H4 (cell line): ENCODE measurements at regions not wholly inside any gene's neighbourhood (a gene's known extent, or its start where the extent isn't known, plus 50 kb on each side); places are given as distances from the start of the nearest gene placed in this dataset.

Experiments used
- DNase-seq: peaks from one replicate; pipeline ENCODE4 v3.0.0-alpha.2; 2015; ENCODE audit warnings: low spot score

DNA sequence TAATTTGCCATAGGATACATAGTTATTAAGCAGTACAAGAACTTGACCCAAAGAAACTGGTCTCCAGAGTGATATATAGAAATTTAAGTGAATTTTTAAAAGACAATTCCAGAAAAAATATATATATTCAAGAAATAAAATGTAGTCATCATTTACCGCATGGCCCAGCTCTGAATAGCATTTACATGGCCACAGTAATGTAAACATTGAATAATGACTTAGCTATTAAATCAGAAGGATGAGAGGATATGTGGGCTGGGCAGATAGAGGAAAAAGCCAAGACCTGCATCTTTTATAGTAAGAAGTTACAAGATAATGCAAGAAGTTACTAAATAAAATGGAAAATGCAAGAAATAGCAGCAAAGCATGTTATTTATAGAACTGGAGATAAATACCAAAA, 405.2 kb upstream of the WWC1 start:
- no peak for DNase-seq

DNA sequence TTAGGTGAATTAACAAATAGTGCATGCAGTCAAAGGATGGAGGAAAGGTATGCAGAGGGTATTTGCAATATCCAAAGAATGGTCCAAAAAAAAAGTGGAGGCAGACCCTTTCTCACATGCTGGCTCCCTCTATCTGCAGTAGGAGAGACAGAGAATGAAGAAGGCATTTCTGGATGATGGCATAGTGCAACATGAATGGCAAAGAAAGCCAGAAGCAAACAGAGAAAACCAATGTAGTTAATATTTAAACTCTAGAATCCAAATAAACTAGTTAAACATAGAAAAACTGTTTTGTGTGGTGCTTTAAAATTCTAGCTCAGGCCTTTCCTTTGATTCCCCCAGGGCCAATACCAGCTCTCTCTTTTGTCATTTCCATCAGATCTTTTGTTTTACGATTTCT, 403.1 kb upstream of the WWC1 start:
- DNase-seq, result no peak

DNA sequence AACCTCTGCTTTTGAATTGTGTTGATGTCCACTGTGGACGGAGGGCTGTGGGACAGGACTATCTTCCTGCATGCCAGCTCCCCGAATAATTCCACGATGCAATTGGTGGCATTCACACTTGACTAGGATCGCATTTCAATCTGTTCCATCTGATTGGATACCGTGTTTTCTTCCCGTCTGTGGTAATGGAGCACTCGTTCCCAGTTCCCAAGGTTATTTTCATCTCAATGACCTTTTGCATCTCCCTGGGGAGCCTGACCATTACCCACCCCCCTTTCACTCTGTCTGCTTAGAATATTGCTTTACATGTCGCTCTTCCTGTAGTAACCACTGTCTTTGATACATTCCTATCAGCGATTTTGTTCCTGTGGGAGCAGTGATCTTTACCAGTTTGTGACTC, 402.2 kb upstream of the WWC1 start:
- no peak for DNase-seq

DNA sequence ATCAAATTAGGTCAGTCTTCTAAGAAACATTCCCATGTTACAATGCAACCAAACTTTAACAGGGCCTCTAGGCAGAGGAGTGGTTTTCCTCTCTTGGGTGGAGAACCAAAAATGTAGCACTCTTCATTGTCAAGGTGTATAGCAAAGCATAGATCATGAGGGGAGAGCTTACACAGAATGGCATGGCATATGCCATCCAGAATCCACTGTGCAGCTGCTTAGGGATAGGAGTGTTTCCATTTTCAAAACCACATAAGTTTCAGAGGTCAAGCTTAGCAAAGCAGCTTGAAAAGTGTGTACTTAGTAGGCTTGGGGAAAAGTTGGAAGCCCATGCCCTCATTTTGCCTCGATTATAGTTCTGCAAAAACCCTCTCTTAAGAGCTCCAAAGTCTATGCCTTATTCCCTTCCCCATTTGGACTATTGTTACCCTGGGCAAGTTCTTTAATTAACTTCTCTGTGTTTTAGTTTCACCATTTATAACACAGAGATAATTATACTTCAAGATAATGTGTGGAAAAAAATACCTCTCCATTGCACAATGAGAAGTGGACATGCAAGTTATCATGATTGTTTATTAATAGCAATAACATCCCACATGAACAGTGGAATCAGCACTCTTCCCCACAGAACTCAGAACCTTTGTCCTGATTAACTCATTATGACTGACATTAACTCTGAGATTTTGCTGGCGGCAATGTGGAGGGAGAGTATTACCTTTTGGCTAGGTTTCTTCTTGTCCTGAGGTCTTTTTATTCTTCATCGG, 398.9 kb upstream of the WWC1 start:
- DNase-seq, result no peak

DNA sequence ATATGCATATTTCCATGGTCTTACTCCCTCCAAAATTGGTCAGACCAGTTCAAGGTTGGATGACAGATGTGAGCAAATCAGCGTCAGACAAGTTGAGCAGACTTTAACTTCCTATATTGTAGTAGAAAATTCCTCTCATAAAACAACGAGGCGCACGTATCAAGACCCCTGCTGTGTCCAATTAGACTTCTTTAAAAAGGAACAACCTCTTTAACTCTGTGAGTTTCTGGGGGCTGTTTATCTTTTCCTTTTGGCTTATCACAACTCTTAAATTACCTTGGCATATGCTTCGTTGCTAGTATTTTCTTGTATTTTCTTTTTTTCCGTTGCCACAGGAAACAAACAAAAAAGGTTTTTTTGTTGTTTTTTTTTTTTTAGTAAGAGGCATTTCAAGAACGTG, 398.2 kb upstream of the WWC1 start:
- no peak for DNase-seq

DNA sequence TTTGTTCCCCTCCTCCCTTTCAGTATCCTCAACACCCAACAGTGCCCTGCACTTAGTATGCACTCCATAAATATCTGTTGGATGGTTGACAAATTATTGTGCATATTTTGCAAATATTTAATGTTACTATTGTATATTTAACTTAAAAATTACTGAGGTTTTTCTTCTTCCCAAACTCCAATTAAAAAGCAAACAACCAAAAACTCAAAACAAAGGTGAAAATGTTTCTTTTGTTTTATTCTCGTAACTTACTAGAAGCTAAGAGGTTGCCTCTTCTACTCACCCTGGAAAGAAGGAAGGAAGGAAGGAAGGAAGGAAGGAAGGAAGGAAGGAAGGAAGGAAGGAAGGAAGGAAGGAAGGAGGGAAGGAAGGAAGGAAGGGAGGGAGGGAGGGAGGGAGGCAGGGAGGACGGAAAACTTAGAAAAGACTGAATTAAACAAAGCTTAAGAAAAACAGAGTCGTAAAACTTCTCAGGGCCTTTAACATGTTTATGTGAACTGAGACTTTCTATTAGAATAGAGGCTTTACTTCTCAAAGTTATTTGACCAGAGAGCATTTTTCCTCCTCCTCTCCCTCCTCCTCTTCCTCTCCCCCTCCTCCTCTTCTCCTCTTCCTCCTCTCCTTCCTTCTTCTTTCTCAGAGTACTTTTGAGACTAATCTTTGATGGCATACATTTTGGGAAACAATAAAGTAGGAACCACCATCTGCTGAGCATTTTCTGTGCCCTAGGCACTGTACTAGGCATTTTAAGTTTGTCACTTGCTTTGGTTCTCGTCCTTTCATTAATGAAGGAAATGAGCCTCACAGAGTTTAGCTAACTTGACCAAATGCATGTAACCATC, 396.6 kb upstream of the WWC1 start:
- no peak for DNase-seq

DNA sequence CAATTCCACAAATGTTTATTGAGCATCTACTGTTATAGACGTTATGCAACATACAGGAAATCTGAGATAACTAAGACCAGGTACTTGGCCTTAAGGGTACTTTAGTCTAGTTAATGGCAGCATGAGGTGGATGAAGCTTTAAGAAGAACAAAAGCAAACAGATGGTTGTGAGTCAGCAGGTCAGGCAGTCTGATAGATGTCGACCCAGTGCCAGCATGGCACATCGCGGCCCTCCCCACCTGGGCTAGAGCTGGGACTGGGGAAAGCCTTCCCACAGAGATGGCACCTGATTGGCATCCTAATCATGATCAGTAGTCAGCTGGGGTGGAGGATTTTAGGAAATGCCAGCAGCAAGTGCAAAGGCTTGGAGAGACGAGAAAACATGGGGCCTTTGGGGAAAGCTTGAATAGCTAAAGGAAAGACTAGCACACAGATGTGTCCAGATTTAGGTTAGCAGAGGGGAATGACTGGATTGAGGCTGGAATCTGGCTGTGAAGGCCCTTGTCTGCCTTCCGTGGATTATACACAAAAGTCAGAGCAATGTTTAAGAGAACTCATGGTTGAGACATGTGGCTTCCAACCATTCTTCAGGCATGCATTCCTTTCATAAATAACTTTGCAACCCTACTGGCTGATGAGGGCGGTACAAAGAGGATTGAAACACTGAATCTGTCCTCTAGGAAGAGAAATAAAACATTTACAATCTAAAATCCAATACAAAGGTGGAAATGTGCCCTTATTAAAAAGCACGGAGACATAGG, 395.4 kb upstream of the WWC1 start:
- DNase-seq, result no peak

DNA sequence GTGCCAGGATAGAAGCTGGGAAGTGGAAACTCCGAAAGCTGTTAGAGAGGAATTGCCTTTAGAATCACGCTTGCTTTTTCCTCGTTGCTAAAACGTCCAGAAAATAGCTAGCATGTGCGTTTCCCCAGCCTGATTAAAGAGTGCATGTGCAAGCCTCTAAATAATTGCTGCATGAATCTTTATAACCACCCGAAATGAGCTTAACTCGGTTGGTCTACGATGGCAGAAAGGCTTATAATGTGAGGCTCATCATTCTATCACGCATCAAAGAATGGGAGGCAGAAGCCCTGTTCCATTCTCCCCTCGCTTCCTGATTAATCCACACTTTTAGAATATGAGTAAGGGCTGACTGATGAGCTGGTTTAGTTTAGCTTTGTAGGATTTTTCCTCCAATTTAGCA, 394.6 kb upstream of the WWC1 start:
- no peak for DNase-seq

DNA sequence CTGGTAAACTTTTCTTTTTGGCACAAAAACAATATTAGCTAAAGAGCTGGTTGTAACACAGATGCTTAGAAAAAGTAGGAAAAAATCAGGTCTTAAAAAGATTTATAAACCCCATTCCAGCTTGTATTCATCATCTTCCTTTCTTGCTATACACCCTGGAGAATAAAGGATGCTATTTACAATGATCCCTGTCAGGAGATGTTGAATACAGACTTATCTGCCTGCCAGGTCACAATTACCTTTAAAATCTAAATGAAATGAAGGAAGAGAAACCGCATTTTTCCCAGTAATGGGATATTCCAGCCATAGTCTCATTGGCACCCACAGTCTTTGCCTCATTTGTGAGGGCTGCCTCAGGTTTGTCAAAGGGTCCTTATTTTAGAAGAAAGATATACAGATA, 394.1 kb upstream of the WWC1 start:
- DNase-seq, result no peak

DNA sequence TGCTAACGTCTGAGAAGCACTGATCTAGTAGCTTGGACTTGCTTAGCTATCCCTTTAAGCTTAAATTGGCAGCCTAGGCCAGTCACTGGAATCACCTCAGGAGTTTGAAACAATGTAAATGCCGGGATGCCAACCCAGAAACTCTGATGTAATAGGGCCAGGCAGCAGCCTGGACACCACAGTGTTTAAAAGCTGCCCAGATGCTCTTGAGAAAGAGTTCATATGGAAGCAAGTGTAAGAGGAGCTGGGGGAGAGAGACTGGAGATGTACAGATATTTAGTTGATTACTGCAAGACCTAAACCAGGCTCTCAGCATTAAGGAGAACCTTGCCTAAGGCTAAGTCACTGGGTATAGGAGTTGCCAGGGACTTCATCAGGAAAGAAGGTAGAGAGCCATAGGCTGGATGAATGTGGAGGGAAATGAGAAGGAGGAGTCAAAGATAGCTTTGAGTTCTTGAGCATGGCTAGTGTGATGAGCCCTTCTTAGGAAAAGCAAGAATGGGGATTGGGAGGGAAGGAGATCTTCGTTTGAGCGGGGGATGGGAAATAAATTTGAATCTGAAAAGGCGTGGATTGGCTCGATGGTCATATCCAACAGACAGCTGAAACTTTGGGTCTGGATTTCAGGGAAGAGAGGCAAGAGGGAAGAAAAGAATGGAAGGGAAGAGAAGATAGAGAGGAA, 392.9 kb upstream of the WWC1 start:
- peak; percentile 11 for DNase-seq

DNA sequence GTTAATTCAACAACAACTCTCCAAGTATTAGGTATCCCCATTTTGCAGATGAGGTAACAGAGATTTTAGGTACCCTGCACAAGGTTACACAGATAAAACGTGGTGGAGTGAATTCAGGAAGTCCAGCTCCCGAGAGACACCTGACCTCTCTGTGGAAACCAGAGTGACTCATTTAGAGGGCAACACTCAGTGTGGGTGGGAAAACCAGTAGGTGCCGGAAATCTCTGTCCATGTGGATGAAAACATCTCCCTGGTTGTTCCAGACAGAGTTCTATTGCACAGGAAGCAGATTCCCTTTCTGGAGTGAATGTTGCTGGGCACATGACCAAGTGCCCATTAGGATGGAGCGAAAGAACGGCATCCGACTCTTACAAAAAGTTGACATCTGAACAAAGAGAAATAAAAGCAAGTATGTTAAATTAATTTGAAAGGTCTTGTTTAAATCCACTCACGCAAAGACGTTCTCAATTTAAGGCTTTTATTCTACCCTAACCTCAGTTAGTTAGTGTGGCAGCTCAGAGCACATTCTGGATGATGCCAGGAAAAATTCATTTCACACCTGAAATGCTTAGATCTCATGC, 391.9 kb upstream of the WWC1 start:
- peak; percentile 59 for DNase-seq

DNA sequence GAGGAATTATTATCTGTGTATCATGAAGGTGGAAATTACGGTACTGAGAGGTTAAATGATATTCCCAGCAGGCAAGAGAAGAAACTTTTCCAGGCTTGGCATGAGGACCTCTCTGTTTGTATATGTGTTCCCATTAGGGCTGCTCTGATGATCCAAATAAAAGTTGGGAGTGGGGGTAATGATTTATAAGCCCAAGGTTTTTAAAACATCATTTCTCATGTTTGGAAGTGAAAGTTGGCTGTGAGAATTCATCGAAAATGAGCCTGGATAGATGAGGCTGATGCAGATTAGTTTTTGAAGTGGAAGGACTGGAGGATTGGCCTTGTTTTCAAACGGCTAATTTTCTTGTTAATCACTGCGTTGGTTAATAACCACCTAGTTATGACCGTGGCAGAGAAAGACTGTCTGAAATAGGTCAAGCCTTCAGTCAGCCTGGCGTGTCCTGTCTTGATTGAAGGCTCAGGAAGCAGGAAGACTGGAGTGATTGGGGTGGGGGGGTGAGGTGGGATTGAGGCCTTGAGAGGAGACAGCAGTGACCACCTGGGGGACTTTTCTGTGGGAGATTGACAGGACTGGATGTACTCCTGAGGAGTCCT, 391.0 kb upstream of the WWC1 start:
- no peak for DNase-seq

DNA sequence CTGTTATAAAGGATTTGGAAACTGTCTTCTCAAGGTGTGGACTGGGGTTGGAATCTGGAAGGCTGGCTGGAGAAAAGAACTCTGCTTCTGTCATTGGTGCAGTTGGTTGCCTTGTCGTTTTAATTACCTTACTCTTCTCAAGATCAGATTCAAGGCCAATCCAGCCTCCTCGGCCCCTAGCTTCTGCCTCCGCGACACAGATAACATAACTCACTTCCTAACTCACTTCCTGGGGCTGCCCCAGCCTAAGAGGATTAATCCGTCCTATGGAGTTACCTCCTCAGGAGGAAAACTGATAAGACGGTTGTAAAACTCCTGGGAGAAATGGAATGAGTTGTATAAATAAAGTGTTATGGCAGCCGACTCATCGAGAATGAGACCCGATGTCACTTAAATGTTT, 389.1 kb upstream of the WWC1 start:
- no peak for DNase-seq

DNA sequence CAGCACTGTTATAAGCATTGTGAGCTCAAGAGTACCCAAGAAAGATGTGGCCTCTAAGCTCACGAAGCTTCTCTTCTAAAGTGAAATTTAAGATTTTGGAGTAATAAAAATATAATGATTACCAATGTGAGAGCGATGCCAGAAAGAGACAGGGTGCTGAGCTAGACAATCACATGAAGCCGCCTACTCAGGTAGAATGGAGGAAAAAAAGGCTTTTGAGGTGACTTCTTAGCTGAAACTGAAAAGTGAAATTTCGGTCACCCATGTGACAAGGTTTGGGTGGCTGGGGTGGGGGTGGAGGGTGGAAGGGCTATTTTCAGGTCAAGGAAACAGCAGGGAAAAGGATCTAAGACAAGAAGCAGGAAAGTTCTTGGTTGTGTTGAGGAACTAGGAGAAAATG, 388.2 kb upstream of the WWC1 start:
- DNase-seq, result no peak

DNA sequence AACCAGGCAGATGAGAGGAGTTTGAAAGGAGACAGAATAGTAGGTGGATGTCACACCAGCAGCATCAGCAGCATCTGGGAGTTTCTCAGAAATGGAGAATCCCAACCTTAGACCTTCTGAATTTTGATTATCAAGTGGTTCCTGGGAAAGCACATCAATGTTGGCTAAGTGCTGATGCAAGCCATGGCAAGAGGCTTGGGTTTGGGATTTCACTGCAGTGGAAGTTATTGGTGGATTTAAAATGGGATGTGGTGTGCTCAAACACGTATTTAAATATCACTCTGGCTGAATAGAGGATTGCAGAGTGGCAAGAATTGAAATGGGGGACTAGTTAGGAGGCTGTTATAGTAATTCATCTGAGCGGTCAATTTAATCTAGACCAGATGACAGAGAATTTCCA, 387.8 kb upstream of the WWC1 start:
- DNase-seq, result no peak

DNA sequence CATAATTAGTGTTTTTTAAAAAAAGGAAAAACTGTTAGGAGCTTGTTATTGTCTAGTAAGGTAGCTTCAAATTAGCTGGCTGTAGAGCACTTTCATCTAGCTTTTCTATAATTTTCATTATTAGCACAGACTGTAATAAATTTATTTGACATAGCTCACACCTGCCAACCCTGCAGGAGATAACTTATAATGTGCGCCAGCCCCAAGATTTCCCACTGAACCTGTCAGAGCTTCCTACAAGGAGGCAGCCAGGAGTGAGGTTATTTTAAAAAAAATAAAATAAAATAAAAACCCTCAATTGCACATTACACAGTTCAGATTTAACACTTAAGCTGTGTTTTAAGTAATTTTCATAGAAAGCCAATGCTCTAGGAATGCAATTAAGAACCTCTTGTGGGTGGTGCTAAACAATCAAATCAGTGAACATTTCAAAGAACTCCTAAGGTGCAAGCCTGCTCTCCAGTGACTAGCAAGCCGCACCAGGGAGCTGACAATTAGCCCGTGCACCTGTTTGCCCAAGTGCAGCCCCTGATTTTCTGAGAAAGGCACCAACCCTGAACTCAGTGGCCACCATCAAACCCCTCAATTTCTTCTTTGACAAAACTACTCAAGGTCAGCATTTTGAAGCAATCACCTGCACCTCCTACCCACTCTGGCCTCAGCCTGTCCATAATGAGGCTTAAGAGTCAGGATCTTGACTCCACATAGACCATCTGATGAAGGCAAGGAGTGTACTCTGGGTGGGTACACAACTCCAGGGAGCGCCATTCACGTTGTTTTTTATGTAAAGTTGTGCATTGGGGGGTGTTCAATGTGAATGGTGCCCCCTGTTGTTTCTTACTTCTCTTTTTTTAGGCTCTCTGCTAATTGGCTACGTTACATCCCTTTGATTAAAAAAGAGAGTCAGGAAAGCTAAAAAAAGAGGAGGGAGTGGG, 385.3 kb upstream of the WWC1 start:
- DNase-seq, result no peak

DNA sequence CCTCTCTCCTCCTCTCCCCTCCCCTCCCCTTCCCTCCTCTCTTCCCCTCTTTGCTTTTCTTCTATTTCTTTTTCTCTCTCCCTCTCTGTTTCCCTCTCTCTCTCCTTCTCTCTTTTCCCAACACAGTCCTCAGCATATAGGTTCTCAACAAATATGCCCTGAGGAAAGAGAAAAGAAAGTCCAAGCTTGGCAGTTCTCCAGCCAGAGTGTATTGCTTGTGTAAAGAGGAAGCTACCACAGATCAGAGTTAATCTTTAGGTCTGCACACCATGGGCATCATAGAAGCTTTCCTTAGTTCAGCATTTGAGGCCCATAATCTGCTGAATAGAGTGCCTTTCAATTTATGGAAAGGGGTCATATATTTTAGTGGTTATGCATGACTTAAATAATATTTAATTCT, 382.8 kb upstream of the WWC1 start:
- DNase-seq, result no peak

DNA sequence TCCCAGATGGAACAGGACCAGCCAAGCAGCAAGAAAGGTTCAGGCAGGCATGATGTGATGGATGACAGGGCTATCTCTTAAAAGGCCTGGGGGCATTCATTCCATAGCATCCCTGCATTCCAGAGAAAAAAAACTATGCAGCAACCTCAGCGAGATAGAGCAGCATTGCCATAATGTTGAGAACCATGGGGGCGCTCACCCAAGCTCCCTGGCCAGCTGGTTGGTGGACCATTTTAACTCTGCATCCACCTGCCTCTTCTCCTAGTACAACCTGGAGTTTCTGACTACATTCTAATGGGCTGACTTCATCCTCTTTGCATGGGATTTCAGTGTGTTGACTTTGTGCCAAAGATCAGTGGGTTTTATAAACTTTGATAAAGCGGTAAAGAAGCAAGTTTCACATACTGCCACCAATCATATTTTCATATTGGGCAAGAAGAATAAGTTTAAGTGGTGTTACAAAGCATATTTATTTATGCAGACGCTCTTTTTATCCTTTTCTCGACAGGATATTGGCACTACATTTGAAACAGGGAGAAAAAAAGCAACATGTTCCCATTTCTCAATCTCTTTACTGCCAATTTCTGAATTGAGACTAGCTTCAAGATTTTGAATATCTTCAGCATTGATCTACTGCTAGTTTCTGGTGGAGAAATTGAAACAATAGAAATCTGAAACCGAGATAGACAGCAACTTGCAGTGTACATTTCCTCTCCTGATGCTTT, 378.3 kb upstream of the WWC1 start:
- DNase-seq, result no peak

DNA sequence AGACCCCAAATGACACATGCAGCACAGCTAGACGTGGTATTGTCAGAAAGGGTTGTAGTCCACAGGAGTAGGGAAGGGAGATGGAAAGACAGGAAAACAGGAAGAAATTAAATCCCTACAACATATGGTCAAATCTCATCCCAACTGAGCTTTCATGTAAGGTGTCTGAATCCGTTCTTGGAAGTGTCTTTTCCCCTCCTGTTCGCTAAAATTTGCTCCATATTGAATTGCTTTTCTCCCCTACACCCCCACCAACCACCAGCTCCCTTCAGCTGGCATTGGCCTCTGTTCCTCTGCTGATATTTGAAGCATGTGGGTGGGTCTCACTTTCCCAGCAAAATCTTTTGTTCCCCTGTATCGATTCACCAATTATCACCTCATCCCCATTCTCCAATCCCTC, 376.2 kb upstream of the WWC1 start:
- no peak for DNase-seq
